Peyer's patch (tissue), 4 donors: ENCODE measurements at regions not wholly inside any gene's neighbourhood (a gene's known extent, or its start where the extent isn't known, plus 50 kb on each side); places are given as distances from the start of the nearest gene placed in this dataset.
"Not testable (repeated sequence)": the region's sequence is repeated elsewhere in the genome, so short reads cannot be mapped to it uniquely, and the experiment has no call there.

Source experiments
- DNase-seq, 3 donors: peaks; one replicate each; pipeline ENCODE4 v3.0.0-alpha.2; 2017 to 2019
- H3K27ac ChIP-seq, 4 donors: fragments of 200-600 bp; sonication (generic); one replicate each; pipeline ENCODE4 v1.5.1; 2016 to 2019
- H3K27me3 ChIP-seq, 2 donors: fragments of 200-600 bp; sonication (generic); one replicate each; pipeline ENCODE4 v1.5.1; 2019
- H3K36me3 ChIP-seq, 3 donors: fragments of 200-600 bp; sonication (generic); one replicate each; pipeline ENCODE4 v1.5.1; 2016 to 2019
- H3K4me1 ChIP-seq, 4 donors: fragments of 200-600 bp; sonication (generic); one replicate each; pipeline ENCODE4 v1.5.1; 2016 to 2019
- H3K4me3 ChIP-seq, 4 donors: fragments of 200-600 bp; sonication (generic); 1 replicate in 3 of 4; 2 replicates in 1 of 4; pipeline ENCODE4 v1.5.1; 2016 to 2019; ENCODE audit warnings: mild to moderate bottlenecking in 1 of 4
- H3K9me3 ChIP-seq, 4 donors: fragments of 200-600 bp; sonication (generic); one replicate each; pipeline ENCODE4 v1.5.1; 2016 to 2019; ENCODE audit warnings: mild to moderate bottlenecking in 1 of 4
- CTCF ChIP-seq, 6 experiments: fragments of 450-650 bp in 4 of 6; fragments of 200-600 bp in 2 of 6; sonication (generic) in 1 of 6; IDR thresholded peaks; one replicate each; pipeline ENCODE4 v1.5.1; 2017 to 2019; ENCODE audit warnings: antibody characterized with exemption in 6 of 6, mild to moderate bottlenecking in 3 of 6, moderate library complexity in 1 of 6
- POLR2A ChIP-seq, 2 donors: fragments of 450-650 bp; IDR thresholded peaks; one replicate each; pipeline ENCODE4 v1.5.1; 2017; ENCODE audit warnings: antibody characterized with exemption in 2 of 2, mild to moderate bottlenecking in 2 of 2, moderate library complexity in 2 of 2

DNA sequence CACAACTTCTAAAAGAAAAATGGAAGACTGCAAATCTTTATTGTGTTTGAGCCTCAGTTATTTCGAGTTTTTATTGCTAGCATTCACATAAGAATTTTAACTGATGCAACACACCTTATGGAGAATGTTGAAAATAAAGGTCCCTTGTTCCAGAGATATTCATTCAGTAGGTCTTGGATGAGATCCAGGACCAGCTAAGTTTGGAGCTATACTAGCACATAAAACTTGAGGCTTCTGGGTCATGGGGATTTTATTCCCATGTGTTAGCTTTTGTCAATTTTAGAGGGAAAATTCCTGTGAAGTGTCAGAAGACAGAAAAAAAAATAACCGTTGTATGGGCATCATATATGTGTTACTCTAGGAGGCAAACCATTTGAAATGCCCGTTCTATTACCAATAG, 693.2 kb upstream of the MIS18BP1 start:
- no peak overlapping the region for H3K4me3 ChIP-seq
- no peaks in the 10 kb centered on the region for H3K4me1 ChIP-seq
- TF ChIP-seq POLR2A (IDR thresholded peaks at IDR 0.05) (no peak), CTCF (IDR thresholded peaks at IDR 0.05) (no peak)
- DNase-seq = no peak
- H3K36me3 ChIP-seq = no peaks in the 10 kb centered on the region
- H3K9me3 ChIP-seq = no peaks in the 10 kb centered on the region
- H3K27me3 ChIP-seq = no peaks in the 10 kb centered on the region
- H3K27ac ChIP-seq = no peak overlapping the region

DNA sequence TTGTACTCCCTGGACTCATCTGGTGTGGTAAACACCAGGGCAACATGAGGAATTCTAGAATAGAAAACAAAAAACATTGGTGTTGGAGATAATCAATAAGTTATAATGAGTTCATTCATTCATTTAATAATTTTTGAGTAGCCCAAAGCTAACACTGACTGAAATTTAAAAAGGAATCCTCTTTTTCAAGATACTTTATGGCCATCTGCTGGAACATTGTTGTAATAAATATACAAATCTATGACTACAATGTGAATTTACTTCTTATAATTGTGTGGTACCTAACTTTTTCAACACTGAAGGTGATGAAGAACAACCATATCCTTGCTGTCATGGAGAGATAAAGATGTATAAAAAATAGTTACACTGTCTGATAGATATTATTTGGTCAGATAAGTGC, 687.3 kb upstream of the MIS18BP1 start:
- no peaks in the 10 kb centered on the region for H3K9me3 ChIP-seq
- H3K4me1 ChIP-seq = no peaks in the 10 kb centered on the region
- H3K27ac ChIP-seq = no peak overlapping the region
- TF ChIP-seq CTCF (IDR thresholded peaks at IDR 0.05) (peak in 1 of 6 experiments; percentile 13), POLR2A (IDR thresholded peaks at IDR 0.05) (no peak)
- no peaks in the 10 kb centered on the region for H3K36me3 ChIP-seq
- no peaks in the 10 kb centered on the region for H3K27me3 ChIP-seq
- no peak overlapping the region for H3K4me3 ChIP-seq
- no peak for DNase-seq

- Histone ChIP-seq H3K4me1 (no peaks in the 10 kb centered on the region), H3K27me3 (no peaks in the 10 kb centered on the region), H3K9me3 (no peaks in the 10 kb centered on the region), H3K4me3 (no peak overlapping the region), H3K27ac (no peak overlapping the region), H3K36me3 (no peaks in the 10 kb centered on the region)
- no peak for DNase-seq
- no peak for TF ChIP-seq CTCF (IDR thresholded peaks at IDR 0.05)
Measured at GRCh38 chr14:45939572-45939971, 686.6 kb upstream of the MIS18BP1 start.

DNA sequence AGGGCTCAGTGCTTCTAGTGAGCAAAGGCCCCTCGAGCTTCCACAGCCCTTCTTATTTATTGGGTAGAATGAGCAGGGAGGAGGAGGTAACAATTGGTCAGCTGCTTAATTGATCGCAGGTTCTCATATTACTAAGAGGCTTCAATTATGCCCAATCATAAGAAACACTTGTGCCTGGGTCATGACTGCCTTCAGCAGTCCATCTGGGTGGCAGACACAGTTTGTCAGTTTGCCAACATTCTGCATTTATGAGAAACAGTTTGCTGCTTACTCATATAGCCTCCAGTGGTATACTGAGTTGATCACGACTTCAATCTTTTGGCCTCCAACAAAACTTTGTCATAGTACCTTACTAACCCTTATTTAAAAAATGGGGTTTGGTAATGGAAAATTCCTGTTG, 667.0 kb upstream of the MIS18BP1 start:
- H3K27me3 ChIP-seq, H3K4me3 ChIP-seq, H3K4me1 ChIP-seq, H3K9me3 ChIP-seq, H3K27ac ChIP-seq, H3K36me3 ChIP-seq, DNase-seq: not testable (repeated sequence)

DNA sequence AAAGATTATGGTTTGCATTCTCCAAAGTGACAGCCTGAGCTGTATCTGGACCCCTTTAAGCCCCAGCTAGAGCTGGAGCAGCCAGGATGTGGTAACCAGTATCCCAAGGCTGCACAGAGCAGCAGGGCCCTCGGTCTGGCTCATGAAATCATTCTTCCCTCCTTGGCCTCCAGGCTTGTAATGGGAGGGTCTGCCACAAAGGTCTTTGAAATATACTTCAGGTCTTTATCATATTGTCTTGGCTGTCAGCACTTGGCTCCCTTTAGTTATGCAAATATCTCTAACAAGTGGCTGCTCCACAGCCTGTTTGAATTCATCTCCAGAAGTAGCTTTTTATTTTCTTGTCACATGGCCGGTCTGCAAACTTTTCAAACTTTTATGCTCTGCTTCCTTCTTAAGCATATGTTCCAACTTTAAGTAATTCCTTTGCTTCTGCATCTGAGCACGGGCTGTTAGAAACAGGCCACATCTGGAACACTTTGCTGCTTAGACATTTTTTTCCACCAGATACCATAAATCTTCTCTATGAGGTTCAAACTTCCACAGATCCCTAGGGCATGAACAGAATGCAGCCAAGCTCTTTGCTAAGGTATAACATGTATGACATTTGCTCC, 663.4 kb upstream of the MIS18BP1 start:
- no peak for DNase-seq
- H3K4me3 ChIP-seq = no peak overlapping the region
- no peaks in the 10 kb centered on the region for H3K27me3 ChIP-seq
- H3K36me3 ChIP-seq = no peaks in the 10 kb centered on the region
- H3K27ac ChIP-seq = no peak overlapping the region
- no peak for TF ChIP-seq CTCF (IDR thresholded peaks at IDR 0.05)
- TF ChIP-seq POLR2A (IDR thresholded peaks at IDR 0.05) = no peak
- H3K4me1 ChIP-seq = no peaks in the 10 kb centered on the region
- H3K9me3 ChIP-seq = no peaks in the 10 kb centered on the region

DNA sequence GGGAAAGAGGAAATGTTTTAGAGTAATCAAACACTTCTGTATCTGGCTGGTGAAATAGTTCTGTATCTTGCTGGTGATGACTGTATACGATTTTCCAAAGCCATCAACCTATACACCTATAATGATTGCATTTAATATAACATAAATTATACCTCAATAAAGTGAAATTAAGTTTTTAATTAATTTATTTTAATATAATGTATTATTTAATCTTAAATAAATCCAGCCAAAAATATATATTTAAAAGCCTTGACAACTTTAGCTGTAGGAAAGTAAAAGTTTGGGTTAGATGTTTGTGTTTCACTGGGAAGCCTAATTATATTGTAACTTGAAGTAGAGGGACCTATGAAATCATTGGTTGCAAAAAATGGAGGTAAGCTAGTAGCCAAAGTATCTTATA, 654.8 kb upstream of the MIS18BP1 start:
- H3K27me3 ChIP-seq = no peaks in the 10 kb centered on the region
- no peak overlapping the region for H3K27ac ChIP-seq
- no peak overlapping the region for H3K4me3 ChIP-seq
- TF ChIP-seq POLR2A (IDR thresholded peaks at IDR 0.05) = no peak
- no peak for TF ChIP-seq CTCF (IDR thresholded peaks at IDR 0.05)
- DNase-seq = no peak
- no peaks in the 10 kb centered on the region for H3K4me1 ChIP-seq
- H3K36me3 ChIP-seq = no peaks in the 10 kb centered on the region
- H3K9me3 ChIP-seq = no peaks in the 10 kb centered on the region
